Lower lobe of right lung (tissue), 2 donors: ENCODE measurements at regions not wholly inside any gene's neighbourhood (a gene's known extent, or its start where the extent isn't known, plus 50 kb on each side); places are given as distances from the start of the nearest gene placed in this dataset.

ENCODE experiments used
- ATAC-seq, 2 donors: fragments of 200-7000 bp; cut with Tn5 transposase; one replicate each; pipeline ENCODE4 v1.9.1; 2020 to 2022; ENCODE audit warnings: mild to moderate bottlenecking in 2 of 2, moderate library complexity in 2 of 2
- DNase-seq: peaks from one replicate; pipeline ENCODE4 v3.0.0-alpha.2; 2020
- H3K27ac ChIP-seq: fragments of 200-600 bp; one replicate; pipeline ENCODE4 v1.8.0; 2022
- H3K27me3 ChIP-seq: fragments of 200-600 bp; one replicate; pipeline ENCODE4 v1.8.0; 2022; ENCODE audit warnings: low read depth
- H3K36me3 ChIP-seq: fragments of 200-600 bp; one replicate; pipeline ENCODE4 v1.8.0; 2022; ENCODE audit warnings: mild to moderate bottlenecking
- H3K4me1 ChIP-seq: fragments of 200-600 bp; one replicate; pipeline ENCODE4 v1.8.0; 2022
- H3K4me3 ChIP-seq: fragments of 200-600 bp; one replicate; pipeline ENCODE4 v1.8.0; 2022; ENCODE audit warnings: mild to moderate bottlenecking
- H3K9me3 ChIP-seq: fragments of 200-600 bp; one replicate; pipeline ENCODE4 v1.8.0; 2022
- CTCF ChIP-seq: fragments of 200-600 bp; IDR thresholded peaks from one replicate; pipeline ENCODE4 v1.8.0; 2022; ENCODE audit warnings: antibody characterized with exemption, mild to moderate bottlenecking
- intact Hi-C: fragments of 100-400 bp; cut with DNase I; formaldehyde crosslinking; loops from one replicate; pipeline ENCODE4 v1.11.0; 2022
- donor health status: DM: no; HTN: yes; CAD: no; lungs with severe emphysema.

- no peaks in the 10 kb centered on the region for H3K36me3 ChIP-seq
- ATAC-seq (no peak), DNase-seq (no peak)
- no peak overlapping the region for H3K4me3 ChIP-seq
- intact Hi-C loops, result no loop called here
- no peaks in the 10 kb centered on the region for H3K27me3 ChIP-seq
- H3K4me1 ChIP-seq, result peaks cover 10% of the 10 kb centered on the region
- no peaks in the 10 kb centered on the region for H3K9me3 ChIP-seq
- no peak for TF ChIP-seq CTCF
- H3K27ac ChIP-seq, result no peak overlapping the region
Measured at GRCh38 chr6:12577124-12577850, 139.3 kb upstream of the PHACTR1 start.

GRCh38 chr6:12578097-12578496 is 138.5 kb upstream of the PHACTR1 start:
- intact Hi-C loops, result no loop called here
- Histone ChIP-seq H3K27me3 (no peaks in the 10 kb centered on the region), H3K4me1 (peaks cover 5% of the 10 kb centered on the region), H3K27ac (no peak overlapping the region), H3K4me3 (no peak overlapping the region), H3K9me3 (no peaks in the 10 kb centered on the region), H3K36me3 (no peaks in the 10 kb centered on the region)
- DNase-seq (no peak), ATAC-seq (no peak)
- TF ChIP-seq CTCF, result no peak

- H3K36me3 ChIP-seq, result no peaks in the 10 kb centered on the region
- H3K27ac ChIP-seq, result no peak overlapping the region
- H3K4me3 ChIP-seq, result no peak overlapping the region
- no peaks in the 10 kb centered on the region for H3K9me3 ChIP-seq
- intact Hi-C loops, result no loop called here
- H3K4me1 ChIP-seq, result no peaks in the 10 kb centered on the region
- no peak for TF ChIP-seq CTCF
- H3K27me3 ChIP-seq, result no peaks in the 10 kb centered on the region
- DNase-seq (no peak), ATAC-seq (no peak)
Measured at GRCh38 chr6:12578751-12579150, 137.8 kb upstream of the PHACTR1 start.

- Histone ChIP-seq H3K36me3 (no peaks in the 10 kb centered on the region), H3K27me3 (no peaks in the 10 kb centered on the region), H3K27ac (no peak overlapping the region), H3K4me3 (no peak overlapping the region), H3K4me1 (no peaks in the 10 kb centered on the region), H3K9me3 (no peaks in the 10 kb centered on the region)
- no peak for TF ChIP-seq CTCF
- ATAC-seq (no peak), DNase-seq (no peak)
- intact Hi-C loops, result no loop called here
Measured at GRCh38 chr6:12580290-12580689, 136.3 kb upstream of the PHACTR1 start.

- Histone ChIP-seq H3K4me1 (peaks cover 8% of the 10 kb centered on the region), H3K4me3 (no peak overlapping the region), H3K9me3 (no peaks in the 10 kb centered on the region), H3K27ac (no peak overlapping the region), H3K27me3 (no peaks in the 10 kb centered on the region), H3K36me3 (no peaks in the 10 kb centered on the region)
- no peak for ATAC-seq
- no peak for DNase-seq
- no peak for TF ChIP-seq CTCF
- intact Hi-C loops, result no loop called here
Measured at GRCh38 chr6:12582421-12583110, 134.0 kb upstream of the PHACTR1 start.
